ENCODE measurements at regions not wholly inside any gene's neighbourhood (a gene's known extent, or its start where the extent isn't known, plus 50 kb on each side); places are given as distances from the start of the nearest gene placed in this dataset.

GRCh38 chr20:52817511-52817910 is 154.6 kb upstream of the TSHZ2 start:
- DNase-seq, result no peak

DNA sequence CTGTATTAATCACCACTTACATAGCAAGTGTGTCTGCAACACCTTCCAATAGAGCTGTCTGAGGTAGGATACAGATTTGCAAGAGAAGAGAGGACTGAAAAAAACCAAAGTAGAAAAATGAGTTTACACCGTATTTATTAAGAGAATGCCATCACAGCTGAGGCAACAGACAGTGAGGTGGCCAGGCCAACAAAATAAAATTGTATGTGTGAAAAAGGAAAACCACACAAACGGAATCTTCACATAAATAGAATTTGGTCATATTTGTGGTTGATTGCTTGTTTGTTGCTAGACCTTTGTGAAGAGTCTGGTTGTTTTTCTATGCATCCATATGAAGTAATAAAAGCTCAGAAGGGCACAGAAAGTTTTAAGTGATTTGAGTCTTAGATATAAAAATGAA is 157.8 kb upstream of the TSHZ2 start:
- no peak for DNase-seq

- DNase-seq, result no peak
Observed at GRCh38 chr20:52812231-52812847, 159.8 kb upstream of the TSHZ2 start.

DNA sequence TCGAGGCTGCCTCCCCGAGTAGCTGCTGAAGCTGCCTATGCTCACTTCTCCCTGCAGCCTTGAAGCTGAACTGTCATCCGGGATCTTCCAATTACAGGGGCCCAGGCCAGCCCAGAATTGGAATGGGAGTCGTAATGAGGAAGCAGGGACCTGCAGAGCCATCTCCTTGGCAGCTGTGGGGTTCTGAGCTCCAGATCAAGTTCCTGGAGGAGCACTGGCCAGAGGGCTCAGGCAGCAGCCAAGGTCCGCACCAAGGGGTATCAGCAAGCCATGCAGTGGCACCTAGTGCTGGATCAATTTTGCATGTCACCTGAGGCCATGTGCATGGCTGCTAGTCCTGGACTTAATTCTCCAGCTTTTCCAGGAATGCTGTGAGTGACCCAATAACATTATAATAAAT is 163.2 kb upstream of the TSHZ2 start:
- DNase-seq, result no peak

DNA sequence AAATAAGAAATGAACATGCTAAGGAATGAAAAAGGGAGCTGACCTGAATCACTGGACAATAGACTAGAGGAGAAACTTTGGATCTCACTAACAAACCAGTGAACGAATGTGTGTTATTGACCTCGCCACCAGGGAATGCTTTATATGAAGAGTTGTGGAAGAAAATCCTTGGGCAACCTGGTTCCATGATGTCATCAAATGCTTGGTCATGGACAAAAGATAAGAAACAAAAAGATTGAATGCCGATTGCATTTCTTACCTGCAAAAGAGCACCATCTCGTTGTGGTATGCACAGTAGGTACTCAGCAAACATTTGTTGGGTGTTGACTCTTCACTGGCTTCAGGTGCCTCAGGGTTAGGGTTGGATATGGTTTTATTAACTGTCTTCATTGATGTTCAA is 165.2 kb upstream of the TSHZ2 start:
- no peak for DNase-seq

DNA sequence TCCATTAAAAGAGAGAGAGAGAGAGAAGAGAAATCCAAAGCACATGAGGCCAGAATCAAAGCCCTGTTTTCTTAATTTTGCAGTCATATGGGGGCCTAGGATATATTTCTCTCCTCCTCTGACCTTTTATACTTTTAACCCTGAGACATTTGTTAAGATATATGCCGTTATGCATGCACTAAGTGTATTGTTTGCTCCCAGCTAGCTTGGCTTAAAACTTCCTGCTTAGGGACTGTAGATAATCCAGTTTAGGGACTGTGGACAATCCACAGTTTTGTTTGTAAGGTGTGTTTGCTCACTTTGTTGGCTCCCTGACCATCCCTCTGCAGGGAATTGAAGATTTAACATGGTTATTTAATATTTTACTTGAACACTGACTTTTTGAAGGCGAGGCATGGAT is 166.3 kb upstream of the TSHZ2 start:
- no peak for DNase-seq

GRCh38 chr20:52805296-52805571 is 166.9 kb upstream of the TSHZ2 start:
- no peak for DNase-seq

DNA sequence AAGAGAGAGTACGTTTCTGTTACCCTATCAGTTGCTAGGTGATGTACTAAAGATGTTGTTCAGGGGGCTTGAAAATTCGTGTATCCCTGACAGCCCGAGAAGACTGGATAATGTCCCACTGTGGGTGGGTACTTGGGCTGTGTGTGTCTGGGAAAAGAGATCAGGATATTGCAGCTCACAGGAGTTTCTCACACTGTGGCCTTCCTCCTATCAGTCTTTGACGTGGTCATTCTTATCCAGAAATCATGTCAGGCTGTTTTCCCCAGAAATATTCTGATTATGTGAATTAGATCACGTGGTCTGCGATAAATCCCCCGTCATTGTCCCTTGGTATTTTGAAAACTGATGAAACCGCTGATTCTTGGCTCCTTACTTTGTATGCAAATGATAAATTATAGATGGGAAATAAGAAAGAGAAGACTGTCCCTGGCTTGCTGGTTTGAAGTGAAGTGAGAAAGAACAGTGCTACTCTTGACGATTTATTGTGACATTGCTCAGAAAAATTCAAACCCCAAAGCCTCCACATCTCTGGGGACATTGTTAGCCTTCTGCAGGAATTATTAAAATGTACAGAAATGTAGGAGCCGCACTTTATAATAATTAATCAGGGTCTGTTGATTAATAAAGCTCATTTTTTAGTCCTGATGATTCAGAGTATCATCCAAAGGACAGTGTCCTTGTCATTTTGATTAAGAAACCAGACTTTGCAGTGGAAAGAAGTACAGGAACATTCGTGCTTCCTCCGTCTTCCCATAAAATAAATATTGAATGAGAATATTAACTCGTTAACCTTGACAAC is 167.5 kb upstream of the TSHZ2 start:
- no peak for DNase-seq

GRCh38 chr20:52801628-52802006 is 170.5 kb upstream of the TSHZ2 start:
- no peak for DNase-seq

DNA sequence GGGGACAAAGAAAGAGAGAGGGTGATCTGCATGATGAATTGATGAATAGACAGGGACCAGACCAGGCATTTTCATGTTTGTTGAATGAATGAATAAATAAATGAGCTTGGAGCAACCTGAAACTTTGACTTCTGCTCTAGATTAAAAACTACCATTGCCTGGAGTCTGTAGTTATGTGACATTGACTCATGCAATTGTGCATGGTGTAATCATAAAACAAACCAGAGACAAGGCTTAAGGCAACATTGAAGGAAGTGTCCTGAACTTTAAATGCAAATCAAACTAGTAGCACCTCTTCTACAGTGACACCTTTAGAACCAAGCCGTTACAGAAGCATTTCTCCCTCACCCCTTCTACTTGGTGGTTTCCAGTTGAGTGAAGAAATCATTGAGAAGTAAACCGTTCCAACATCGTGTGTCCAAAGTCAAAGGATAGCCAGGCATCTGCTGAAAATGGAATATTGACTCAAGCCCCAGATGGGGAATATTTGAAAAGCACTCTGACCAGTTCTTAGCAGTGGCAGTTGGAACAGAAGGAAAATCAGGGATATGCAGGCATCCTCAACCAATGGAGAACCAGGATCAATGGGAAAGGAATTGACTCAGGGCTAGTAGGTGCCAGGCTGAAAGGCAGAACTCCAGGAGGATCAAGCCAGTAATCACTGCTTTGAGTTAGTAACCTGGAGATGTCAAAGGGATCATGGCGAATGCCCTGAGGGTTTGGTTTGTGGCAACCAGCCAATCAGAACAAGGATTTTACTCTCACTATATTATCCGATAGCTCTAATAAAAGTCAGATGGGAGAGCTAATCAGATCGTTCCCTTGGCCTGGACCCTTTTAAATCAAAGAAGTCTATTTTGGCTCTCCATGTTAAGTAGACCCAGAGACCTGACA is 171.2 kb upstream of the TSHZ2 start:
- no peak for DNase-seq

- no peak for DNase-seq
Observed at GRCh38 chr20:52799130-52799529, 173.0 kb upstream of the TSHZ2 start.

- DNase-seq, result no peak
Observed at GRCh38 chr20:52798124-52798523, 174.0 kb upstream of the TSHZ2 start.

- DNase-seq, result no peak
Observed at GRCh38 chr20:52794853-52795252, 177.3 kb upstream of the TSHZ2 start.

DNA sequence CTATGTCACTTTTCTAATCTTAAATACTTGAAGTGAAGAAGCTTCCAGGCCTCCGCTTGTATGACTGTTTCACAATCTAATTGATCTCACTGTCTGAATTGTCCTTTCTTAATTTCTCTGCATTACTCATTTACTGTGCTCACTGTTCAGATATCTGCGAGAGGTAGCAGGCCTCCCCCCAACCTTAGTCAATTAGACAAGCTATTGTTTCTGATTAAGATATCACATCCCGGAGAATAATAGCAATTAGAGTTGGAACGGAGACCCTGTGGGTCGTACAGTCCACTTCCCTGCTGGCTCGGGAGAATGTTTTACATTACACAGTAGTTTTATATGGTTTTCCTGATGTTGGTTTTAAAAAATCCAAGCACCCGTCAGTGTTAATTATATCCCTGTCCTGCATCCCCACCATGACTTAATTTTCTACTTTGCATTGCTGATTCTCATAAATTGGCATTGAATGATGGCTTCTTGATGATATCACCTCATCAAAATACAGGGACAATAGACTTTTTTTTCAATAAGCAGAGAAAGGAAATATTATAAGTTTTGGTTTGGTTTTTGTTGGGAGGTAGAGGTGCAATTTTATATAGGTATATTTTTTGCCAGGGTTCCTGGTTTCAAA is 178.7 kb upstream of the TSHZ2 start:
- DNase-seq, result no peak

DNA sequence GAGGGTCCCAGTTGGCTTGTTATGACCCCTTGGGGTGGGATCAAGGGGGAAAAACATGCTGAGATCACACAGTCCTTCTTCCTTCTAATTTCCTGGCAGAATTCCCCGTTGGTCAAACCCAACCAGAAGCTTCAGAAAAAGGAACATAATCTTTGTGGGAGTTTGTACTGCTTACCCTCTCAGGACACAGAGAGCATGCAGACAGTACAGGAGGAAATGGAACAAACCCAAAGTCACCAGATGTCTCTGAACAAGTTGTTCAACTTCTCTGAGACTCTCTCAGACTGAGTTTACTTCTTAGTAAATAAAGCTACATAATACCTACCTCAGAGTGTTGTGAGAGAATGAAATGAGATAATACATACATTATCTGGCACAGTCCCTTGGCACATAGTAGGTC is 181.1 kb upstream of the TSHZ2 start:
- no peak for DNase-seq

DNA sequence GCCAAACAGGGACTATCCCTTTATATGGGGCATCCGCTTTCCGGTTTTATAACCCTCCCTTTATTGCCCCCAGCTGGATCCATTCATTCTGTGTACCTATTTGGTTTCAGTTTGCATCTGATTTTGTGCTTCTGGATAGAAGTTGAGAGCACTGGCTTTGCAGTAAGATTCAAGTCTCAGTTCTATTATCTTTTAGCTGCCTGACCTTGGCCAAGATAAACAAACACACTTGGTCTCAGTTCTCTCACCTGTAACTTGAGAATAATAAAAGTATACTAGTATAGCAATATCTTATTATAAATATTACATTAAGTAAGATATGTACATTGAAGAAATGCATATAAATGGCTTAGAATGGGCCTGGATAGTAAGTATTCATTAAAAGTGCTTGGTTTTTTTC is 182.4 kb upstream of the TSHZ2 start:
- DNase-seq, result no peak

DNA sequence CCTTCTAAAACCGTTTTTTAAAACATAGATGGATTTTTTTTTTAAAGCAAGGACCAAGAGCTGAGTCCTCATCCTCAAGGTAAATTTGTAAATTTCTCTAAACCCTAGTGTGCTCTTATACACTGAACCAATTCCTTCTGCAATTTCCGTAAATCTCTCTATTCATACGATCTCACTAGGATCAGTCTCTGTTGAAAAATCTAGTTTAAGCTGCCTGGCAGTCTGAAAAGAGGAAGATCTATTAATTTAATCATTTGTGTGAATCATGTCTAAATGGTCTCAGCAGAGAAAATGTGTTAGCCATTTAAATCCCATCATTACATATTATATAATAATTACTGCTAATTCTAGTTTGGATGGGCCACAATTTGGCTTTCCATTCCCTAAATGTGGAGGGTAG is 184.2 kb upstream of the TSHZ2 start:
- DNase-seq, result no peak

GRCh38 chr20:52787216-52787615 is 184.9 kb upstream of the TSHZ2 start:
- no peak for DNase-seq

DNA sequence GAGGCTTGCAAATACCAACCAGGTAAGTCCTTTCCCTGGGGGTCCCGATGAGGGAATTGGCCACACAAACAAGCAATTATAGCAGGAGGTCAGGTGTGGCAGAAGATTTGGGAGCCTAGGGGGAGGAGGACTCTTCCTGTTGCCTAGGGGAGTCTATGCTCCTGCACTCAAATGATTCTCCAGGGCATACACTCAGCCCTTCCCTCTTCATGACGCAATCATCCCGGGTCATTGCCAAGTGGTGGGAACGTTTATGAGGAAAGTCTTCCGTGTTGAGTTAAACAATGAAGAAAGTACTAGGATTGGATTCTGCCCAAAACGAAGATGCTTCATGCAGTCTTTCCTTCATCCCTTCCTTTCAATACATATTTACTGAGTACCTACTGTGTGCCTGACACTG is 186.5 kb upstream of the TSHZ2 start:
- DNase-seq, result no peak

DNA sequence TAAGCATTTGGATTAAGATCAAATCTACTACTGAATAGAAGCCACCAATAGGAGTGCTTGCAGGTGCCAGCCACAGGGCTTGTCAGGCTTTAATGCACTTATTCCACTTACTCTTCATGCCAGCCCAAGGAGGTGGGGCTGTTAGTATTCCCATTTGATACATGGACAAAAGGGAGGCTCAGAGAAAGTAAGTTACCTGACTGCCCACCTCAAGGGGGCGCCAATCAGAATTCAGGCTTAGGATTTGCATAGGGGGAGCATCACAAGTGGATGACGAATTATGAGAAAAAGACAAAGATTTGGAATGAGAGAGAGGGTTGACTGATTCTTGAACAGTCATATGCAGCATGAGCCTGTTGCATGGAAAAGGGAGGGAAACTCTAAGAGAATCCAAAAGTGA is 188.4 kb upstream of the TSHZ2 start:
- DNase-seq, result no peak

GRCh38 chr20:52780462-52780861 is 191.7 kb upstream of the TSHZ2 start:
- DNase-seq, result no peak

DNA sequence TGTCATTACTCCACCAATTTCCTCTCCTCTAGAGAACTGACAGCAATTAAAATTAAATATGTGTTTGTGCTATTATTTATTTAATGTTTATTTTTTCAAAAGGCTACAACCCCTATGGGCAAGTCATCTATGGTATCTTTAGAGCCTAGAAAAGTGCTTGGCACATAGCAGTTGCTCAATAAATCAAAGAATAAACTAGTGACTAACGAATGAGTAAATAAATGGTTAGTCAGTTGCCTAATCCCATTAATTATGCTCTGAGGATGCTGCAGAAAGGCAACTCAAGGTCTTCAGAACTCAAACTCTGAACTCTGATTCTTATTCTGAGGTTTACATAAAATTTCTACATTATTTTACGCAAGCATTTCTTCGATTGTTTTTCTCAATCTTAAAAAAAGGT is 193.0 kb upstream of the TSHZ2 start:
- no peak for DNase-seq

DNA sequence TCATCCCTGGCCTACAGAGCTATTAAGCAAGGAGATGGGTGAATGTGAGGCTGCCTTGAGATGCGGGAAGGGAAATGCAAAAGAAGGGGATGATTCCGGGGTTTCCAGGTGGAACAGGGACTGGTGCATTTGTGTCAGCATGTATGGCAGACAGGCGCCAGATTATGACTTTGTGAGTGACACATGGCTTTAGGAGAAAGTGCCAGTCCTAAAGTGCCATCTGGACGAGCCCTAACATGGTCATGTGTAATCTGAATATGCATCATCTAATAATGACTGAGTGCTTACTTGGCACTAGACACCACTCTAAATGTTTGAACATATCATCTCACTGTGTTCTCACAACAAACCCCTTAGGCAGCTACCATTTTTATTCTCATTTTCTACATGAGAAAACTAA is 195.0 kb upstream of the TSHZ2 start:
- DNase-seq, result peak; percentile 70

- DNase-seq, result no peak
Observed at GRCh38 chr20:52775786-52776185, 196.4 kb upstream of the TSHZ2 start.
